ENCODE measurements at regions not wholly inside any gene's neighbourhood (a gene's known extent, or its start where the extent isn't known, plus 50 kb on each side); places are given as distances from the start of the nearest gene placed in this dataset.

DNA sequence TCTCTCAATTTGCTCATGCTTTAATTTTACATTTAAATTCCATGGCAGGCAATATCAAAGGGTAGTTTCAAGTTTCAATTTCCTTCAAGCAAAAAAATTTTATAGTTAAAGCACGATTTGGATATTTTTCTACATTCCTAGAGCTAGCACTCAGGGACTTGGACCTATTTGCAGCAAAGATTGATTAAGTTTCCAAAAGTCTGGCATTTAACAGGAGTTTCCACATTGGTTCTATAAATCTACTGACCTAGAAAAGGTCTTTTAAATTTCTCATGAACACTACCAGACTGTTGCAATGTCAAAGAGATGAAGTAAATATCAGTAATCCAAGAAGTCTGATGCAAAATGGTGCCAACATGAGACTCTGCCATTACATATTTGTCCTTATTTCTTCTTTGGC is 253.7 kb upstream of the LINC00305 start (continued):
- TF ChIP-seq, protein P1, sequence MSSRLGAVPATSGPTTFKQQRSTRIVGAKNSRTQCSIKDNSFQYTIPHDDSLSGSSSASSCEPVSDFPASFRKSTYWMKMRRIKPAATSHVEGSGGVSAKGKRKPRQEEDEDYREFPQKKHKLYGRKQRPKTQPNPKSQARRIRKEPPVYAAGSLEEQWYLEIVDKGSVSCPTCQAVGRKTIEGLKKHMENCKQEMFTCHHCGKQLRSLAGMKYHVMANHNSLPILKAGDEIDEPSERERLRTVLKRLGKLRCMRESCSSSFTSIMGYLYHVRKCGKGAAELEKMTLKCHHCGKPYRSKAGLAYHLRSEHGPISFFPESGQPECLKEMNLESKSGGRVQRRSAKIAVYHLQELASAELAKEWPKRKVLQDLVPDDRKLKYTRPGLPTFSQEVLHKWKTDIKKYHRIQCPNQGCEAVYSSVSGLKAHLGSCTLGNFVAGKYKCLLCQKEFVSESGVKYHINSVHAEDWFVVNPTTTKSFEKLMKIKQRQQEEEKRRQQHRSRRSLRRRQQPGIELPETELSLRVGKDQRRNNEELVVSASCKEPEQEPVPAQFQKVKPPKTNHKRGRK (CRISPR knock-in tag; IDR thresholded peaks at IDR 0.05; ENCODE audit: borderline replicate concordance), result no peak
- no peak for TF ChIP-seq SOX15 (CRISPR knock-in tag; IDR thresholded peaks at IDR 0.05)
- TF ChIP-seq CREM (CRISPR knock-in tag; IDR thresholded peaks at IDR 0.05), result no peak
- TF ChIP-seq E2F1 (CRISPR knock-in tag; IDR thresholded peaks at IDR 0.05), result no peak
- TF ChIP-seq, protein P2, sequence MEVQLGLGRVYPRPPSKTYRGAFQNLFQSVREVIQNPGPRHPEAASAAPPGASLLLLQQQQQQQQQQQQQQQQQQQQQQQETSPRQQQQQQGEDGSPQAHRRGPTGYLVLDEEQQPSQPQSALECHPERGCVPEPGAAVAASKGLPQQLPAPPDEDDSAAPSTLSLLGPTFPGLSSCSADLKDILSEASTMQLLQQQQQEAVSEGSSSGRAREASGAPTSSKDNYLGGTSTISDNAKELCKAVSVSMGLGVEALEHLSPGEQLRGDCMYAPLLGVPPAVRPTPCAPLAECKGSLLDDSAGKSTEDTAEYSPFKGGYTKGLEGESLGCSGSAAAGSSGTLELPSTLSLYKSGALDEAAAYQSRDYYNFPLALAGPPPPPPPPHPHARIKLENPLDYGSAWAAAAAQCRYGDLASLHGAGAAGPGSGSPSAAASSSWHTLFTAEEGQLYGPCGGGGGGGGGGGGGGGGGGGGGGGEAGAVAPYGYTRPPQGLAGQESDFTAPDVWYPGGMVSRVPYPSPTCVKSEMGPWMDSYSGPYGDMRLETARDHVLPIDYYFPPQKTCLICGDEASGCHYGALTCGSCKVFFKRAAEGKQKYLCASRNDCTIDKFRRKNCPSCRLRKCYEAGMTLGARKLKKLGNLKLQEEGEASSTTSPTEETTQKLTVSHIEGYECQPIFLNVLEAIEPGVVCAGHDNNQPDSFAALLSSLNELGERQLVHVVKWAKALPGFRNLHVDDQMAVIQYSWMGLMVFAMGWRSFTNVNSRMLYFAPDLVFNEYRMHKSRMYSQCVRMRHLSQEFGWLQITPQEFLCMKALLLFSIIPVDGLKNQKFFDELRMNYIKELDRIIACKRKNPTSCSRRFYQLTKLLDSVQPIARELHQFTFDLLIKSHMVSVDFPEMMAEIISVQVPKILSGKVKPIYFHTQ (CRISPR knock-in tag; IDR thresholded peaks at IDR 0.05), result no peak
- TF ChIP-seq ZNF423 (CRISPR knock-in tag; IDR thresholded peaks at IDR 0.05), result no peak
- TF ChIP-seq NFATC4 (CRISPR knock-in tag; IDR thresholded peaks at IDR 0.05), result no peak
- TF ChIP-seq, protein P3, sequence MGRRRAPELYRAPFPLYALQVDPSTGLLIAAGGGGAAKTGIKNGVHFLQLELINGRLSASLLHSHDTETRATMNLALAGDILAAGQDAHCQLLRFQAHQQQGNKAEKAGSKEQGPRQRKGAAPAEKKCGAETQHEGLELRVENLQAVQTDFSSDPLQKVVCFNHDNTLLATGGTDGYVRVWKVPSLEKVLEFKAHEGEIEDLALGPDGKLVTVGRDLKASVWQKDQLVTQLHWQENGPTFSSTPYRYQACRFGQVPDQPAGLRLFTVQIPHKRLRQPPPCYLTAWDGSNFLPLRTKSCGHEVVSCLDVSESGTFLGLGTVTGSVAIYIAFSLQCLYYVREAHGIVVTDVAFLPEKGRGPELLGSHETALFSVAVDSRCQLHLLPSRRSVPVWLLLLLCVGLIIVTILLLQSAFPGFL (CRISPR knock-in tag; IDR thresholded peaks at IDR 0.05; ENCODE audit: borderline replicate concordance), result no peak
- no peak for TF ChIP-seq ELF4 (CRISPR knock-in tag; IDR thresholded peaks at IDR 0.05; ENCODE audit: low read depth)
- TF ChIP-seq ATF3 (CRISPR knock-in tag; conservative IDR thresholded peaks at IDR 0.05), result no peak
- no peak for TF ChIP-seq MAX (CRISPR knock-in tag; IDR thresholded peaks at IDR 0.05)

DNA sequence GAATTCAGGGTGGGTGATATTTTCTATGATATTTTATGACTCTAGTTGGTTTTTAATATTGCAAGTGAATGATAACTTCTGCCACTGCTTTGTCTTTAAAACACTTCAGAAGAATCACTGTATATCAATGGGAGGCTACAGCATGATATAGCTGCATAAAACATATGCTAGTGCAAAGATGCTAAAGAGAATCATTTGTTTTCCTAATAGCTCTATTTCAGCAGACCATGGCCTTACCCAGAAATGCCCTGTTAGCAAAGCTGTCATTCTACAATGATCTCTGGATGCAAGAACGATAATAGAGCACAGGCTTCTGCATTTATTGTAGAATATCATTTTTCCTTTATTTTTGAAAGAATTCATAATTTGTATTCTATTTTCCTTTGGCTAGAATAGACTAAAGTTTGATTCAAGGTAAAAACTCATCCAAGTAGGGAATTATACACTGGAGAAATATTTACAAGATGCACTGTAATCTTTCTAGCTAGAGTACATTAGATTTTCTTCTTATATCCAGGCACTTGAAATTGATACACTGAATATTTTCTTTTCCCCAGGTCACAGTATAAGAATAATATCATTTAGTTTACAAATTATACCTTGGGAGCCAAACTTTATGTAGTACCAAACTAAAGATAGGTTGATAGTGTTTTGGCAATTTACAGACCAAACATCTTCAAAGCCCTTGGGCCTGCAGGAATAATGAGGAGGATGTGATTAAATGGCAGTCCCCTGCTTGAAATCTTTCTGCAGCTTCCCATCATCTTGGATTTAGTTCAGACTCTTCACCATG is 252.6 kb upstream of the LINC00305 start:
- CTCF ChIA-PET, result interaction anchor here (2.3 kb wide), 1 partner anchor 8 kb away, joined by 5 read pairs; no protein-coding TSS in a partner anchor
- no peaks in the 10 kb centered on the region for H3K27me3 Mint-ChIP-seq (ENCODE audit: low read depth)
- TF ChIP-seq GABPB1 (CRISPR knock-in tag; IDR thresholded peaks at IDR 0.05), result no peak
- TF ChIP-seq ETV6 (CRISPR knock-in tag; IDR thresholded peaks at IDR 0.05), result no peak
- TF ChIP-seq, protein P4, sequence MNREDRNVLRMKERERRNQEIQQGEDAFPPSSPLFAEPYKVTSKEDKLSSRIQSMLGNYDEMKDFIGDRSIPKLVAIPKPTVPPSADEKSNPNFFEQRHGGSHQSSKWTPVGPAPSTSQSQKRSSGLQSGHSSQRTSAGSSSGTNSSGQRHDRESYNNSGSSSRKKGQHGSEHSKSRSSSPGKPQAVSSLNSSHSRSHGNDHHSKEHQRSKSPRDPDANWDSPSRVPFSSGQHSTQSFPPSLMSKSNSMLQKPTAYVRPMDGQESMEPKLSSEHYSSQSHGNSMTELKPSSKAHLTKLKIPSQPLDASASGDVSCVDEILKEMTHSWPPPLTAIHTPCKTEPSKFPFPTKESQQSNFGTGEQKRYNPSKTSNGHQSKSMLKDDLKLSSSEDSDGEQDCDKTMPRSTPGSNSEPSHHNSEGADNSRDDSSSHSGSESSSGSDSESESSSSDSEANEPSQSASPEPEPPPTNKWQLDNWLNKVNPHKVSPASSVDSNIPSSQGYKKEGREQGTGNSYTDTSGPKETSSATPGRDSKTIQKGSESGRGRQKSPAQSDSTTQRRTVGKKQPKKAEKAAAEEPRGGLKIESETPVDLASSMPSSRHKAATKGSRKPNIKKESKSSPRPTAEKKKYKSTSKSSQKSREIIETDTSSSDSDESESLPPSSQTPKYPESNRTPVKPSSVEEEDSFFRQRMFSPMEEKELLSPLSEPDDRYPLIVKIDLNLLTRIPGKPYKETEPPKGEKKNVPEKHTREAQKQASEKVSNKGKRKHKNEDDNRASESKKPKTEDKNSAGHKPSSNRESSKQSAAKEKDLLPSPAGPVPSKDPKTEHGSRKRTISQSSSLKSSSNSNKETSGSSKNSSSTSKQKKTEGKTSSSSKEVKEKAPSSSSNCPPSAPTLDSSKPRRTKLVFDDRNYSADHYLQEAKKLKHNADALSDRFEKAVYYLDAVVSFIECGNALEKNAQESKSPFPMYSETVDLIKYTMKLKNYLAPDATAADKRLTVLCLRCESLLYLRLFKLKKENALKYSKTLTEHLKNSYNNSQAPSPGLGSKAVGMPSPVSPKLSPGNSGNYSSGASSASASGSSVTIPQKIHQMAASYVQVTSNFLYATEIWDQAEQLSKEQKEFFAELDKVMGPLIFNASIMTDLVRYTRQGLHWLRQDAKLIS (CRISPR knock-in tag; IDR thresholded peaks at IDR 0.05; ENCODE audit: borderline replicate concordance), result no peak
- TF ChIP-seq CREM (CRISPR knock-in tag; IDR thresholded peaks at IDR 0.05), result no peak
- H3K4me3 Mint-ChIP-seq, result no peak overlapping the region
- H3K27ac Mint-ChIP-seq, result no peak overlapping the region
- H3K9me3 Mint-ChIP-seq, result no peaks in the 10 kb centered on the region
- POLR2A ChIA-PET, result no interaction called here
- peaks cover 12% of the 10 kb centered on the region for H3K4me1 Mint-ChIP-seq
- DNase-seq (ENCODE audit: low spot score) (no peak), ATAC-seq (no peak)
- H3K36me3 Mint-ChIP-seq, result no peaks in the 10 kb centered on the region
